Common myeloid progenitor, CD34-positive (primary cell): ENCODE measurements at regions not wholly inside any gene's neighbourhood (a gene's known extent, or its start where the extent isn't known, plus 50 kb on each side); places are given as distances from the start of the nearest gene placed in this dataset.

Source experiments
- CTCF ChIA-PET: fragments of 350-600 bp; sonication (Branson Sonifier 250); formaldehyde crosslinking; loops from one replicate; lab custom pipeline; 2021; ENCODE audit warnings: antibody characterized with exemption; lab: Charles Lee
- POLR2A ChIA-PET: fragments of 350-600 bp; sonication (Branson Sonifier 250); formaldehyde crosslinking; loops from one replicate; lab custom pipeline; 2021; ENCODE audit warnings: antibody characterized with exemption; lab: Charles Lee
- DNase-seq, 3 donors: peaks; one replicate each; pipeline versions ENCODE4 v3.0.0 to v3.0.0-alpha.2; 2013
- H3K27ac ChIP-seq, 2 experiments: 1 replicate in 1 of 2; 2 replicates in 1 of 2; pipeline ENCODE4 v1.7.0; 2013; ENCODE audit warnings: inconsistent platforms in 2 of 2, low read length in 2 of 2, mild to moderate bottlenecking in 2 of 2, low read depth in 1 of 2, moderate library complexity in 1 of 2; ENCODE audit not compliant: severe bottlenecking in 2 of 2, insufficient read depth in 1 of 2, poor library complexity in 1 of 2
- H3K27me3 ChIP-seq, 5 experiments: replicated peaks in 2 of 5; 1 replicate in 3 of 5; 2 replicates in 2 of 5; pipeline versions ENCODE4 v1.6.1 to v1.7.0; 2013; ENCODE audit warnings: low read length in 4 of 5, mild to moderate bottlenecking in 2 of 5, moderate library complexity in 2 of 5, inconsistent platforms in 1 of 5; ENCODE audit not compliant: insufficient read depth in 5 of 5, control insufficient read depth in 4 of 5
- H3K36me3 ChIP-seq, 4 experiments: 1 replicate in 2 of 4; 2 replicates in 2 of 4; pipeline versions ENCODE4 v1.6.1 to v1.7.0; 2013; ENCODE audit warnings: low read length in 3 of 4, control low read depth in 1 of 4, mild to moderate bottlenecking in 1 of 4; ENCODE audit not compliant: control insufficient read depth in 4 of 4, insufficient read depth in 4 of 4
- H3K4me1 ChIP-seq, 4 experiments: 1 replicate in 3 of 4; 2 replicates in 1 of 4; pipeline versions ENCODE4 v1.6.1 to v1.7.1; 2013; ENCODE audit warnings: low read length in 3 of 4, mild to moderate bottlenecking in 3 of 4, control low read depth in 1 of 4, inconsistent platforms in 1 of 4, moderate library complexity in 1 of 4; ENCODE audit not compliant: control insufficient read depth in 4 of 4, insufficient read depth in 4 of 4; ENCODE audit errors: control extremely low read depth in 1 of 4
- H3K4me3 ChIP-seq, 7 experiments: 1 replicate in 4 of 7; 2 replicates in 3 of 7; pipeline versions ENCODE4 v1.5.1 to v1.7.0; 2013; ENCODE audit warnings: mild to moderate bottlenecking in 7 of 7, low read length in 6 of 7, moderate library complexity in 6 of 7, inconsistent platforms in 2 of 7, low read depth in 2 of 7, control low read depth in 1 of 7; ENCODE audit not compliant: insufficient read depth in 4 of 7, control insufficient read depth in 1 of 7; ENCODE audit errors: extremely low read depth in 1 of 7
- H3K9me3 ChIP-seq, 5 experiments: 1 replicate in 4 of 5; 2 replicates in 1 of 5; pipeline versions ENCODE4 v1.6.1 to v1.7.1; 2013; ENCODE audit warnings: low read length in 4 of 5, mild to moderate bottlenecking in 2 of 5, inconsistent platforms in 1 of 5, low read depth in 1 of 5, moderate library complexity in 1 of 5; ENCODE audit not compliant: control insufficient read depth in 4 of 5, insufficient read depth in 2 of 5; ENCODE audit errors: control extremely low read depth in 1 of 5
- WGBS: methylation state at CpG from one replicate; pipeline ENCODE4 v1.1.5; 2013; ENCODE audit not compliant: insufficient coverage; 5-methylcytosine and 5-hydroxymethylcytosine counted together

- WGBS = 67% methylated on average over 1 of the region's 2 CpGs
- ChIA-PET POLR2A (no interaction called here), CTCF (no interaction called here)
- Histone ChIP-seq H3K9me3 (peaks cover 0 to 2% (median 0%) of the 10 kb centered on the region in 5 experiments), H3K36me3 (no peaks in the 10 kb centered on the region), H3K27ac (no peak overlapping the region), H3K4me3 (no peak overlapping the region), H3K4me1 (no peaks in the 10 kb centered on the region), H3K27me3 (peaks cover 0 to 6% (median 0%) of the 10 kb centered on the region in 5 experiments)
- no peak for DNase-seq
These were observed 232.9 kb downstream of the UTP18 start for GRCh38 chr17:51493206-51493605.

- Histone ChIP-seq H3K27ac (no peak overlapping the region), H3K4me3 (no peak overlapping the region), H3K27me3 (peaks cover 0 to 9% (median 1%) of the 10 kb centered on the region in 5 experiments), H3K9me3 (peaks cover 0 to 2% (median 0%) of the 10 kb centered on the region in 5 experiments), H3K4me1 (no peaks in the 10 kb centered on the region), H3K36me3 (no peaks in the 10 kb centered on the region)
- DNase-seq = no peak
- no CpG with 5 or more reads among the region's 1 CpG for WGBS
- ChIA-PET POLR2A (no interaction called here), CTCF (no interaction called here)
These were observed 236.0 kb downstream of the UTP18 start for GRCh38 chr17:51496378-51496777.

GRCh38 chr17:51499897-51500296 lies 239.6 kb downstream of the UTP18 start:
- H3K36me3 ChIP-seq = no peaks in the 10 kb centered on the region
- no peak overlapping the region for H3K4me3 ChIP-seq
- POLR2A ChIA-PET = no interaction called here
- no peaks in the 10 kb centered on the region for H3K9me3 ChIP-seq
- no peak overlapping the region for H3K27ac ChIP-seq
- no peak for DNase-seq
- no peaks in the 10 kb centered on the region for H3K4me1 ChIP-seq
- peaks cover 0 to 9% (median 2%) of the 10 kb centered on the region in 5 experiments for H3K27me3 ChIP-seq
- WGBS = no CpG with 5 or more reads among the region's 1 CpG
- CTCF ChIA-PET = no interaction called here

GRCh38 chr17:51500454-51500853 lies 240.1 kb downstream of the UTP18 start:
- no peaks in the 10 kb centered on the region for H3K36me3 ChIP-seq
- POLR2A ChIA-PET = no interaction called here
- DNase-seq = no peak
- 92% methylated on average over 1 of the region's 1 CpG for WGBS
- no peaks in the 10 kb centered on the region for H3K4me1 ChIP-seq
- H3K4me3 ChIP-seq = no peak overlapping the region
- H3K27ac ChIP-seq = no peak overlapping the region
- peaks cover 0 to 9% (median 2%) of the 10 kb centered on the region in 5 experiments for H3K27me3 ChIP-seq
- CTCF ChIA-PET = no interaction called here
- H3K9me3 ChIP-seq = peaks cover 0 to 2% (median 0%) of the 10 kb centered on the region in 5 experiments

- ChIA-PET CTCF (no interaction called here), POLR2A (no interaction called here)
- Histone ChIP-seq H3K27ac (no peak overlapping the region), H3K9me3 (peaks cover 0 to 2% (median 0%) of the 10 kb centered on the region in 5 experiments), H3K4me1 (no peaks in the 10 kb centered on the region), H3K36me3 (no peaks in the 10 kb centered on the region), H3K27me3 (peaks cover 0 to 6% (median 3%) of the 10 kb centered on the region in 5 experiments), H3K4me3 (no peak overlapping the region)
- WGBS = no CpG with 5 or more reads among the region's 1 CpG
- DNase-seq = no peak
These were observed 245.1 kb downstream of the UTP18 start for GRCh38 chr17:51505450-51505849.

- 82% methylated on average over 1 of the region's 2 CpGs for WGBS
- no peak overlapping the region for H3K27ac ChIP-seq
- no peak overlapping the region for H3K4me3 ChIP-seq
- ChIA-PET POLR2A (no interaction called here), CTCF (no interaction called here)
- H3K4me1 ChIP-seq = no peaks in the 10 kb centered on the region
- DNase-seq = no peak
- no peaks in the 10 kb centered on the region for H3K36me3 ChIP-seq
- H3K27me3 ChIP-seq = peaks cover 0 to 6% (median 3%) of the 10 kb centered on the region in 5 experiments
- peaks cover 0 to 2% (median 0%) of the 10 kb centered on the region in 5 experiments for H3K9me3 ChIP-seq
These were observed 247.1 kb downstream of the UTP18 start for GRCh38 chr17:51507444-51507843.

GRCh38 chr17:51508048-51508447 lies 247.7 kb downstream of the UTP18 start:
- Histone ChIP-seq H3K27ac (no peak overlapping the region), H3K27me3 (peaks cover 0 to 6% (median 3%) of the 10 kb centered on the region in 5 experiments), H3K4me3 (no peak overlapping the region), H3K9me3 (peaks cover 0 to 2% (median 0%) of the 10 kb centered on the region in 5 experiments), H3K4me1 (no peaks in the 10 kb centered on the region), H3K36me3 (no peaks in the 10 kb centered on the region)
- no peak for DNase-seq
- POLR2A ChIA-PET = no interaction called here
- CTCF ChIA-PET = no interaction called here
- 81% methylated on average over 4 of the region's 4 CpGs for WGBS
